Loucy (cell line): ENCODE measurements at regions not wholly inside any gene's neighbourhood (a gene's known extent, or its start where the extent isn't known, plus 50 kb on each side); places are given as distances from the start of the nearest gene placed in this dataset.

Source experiments
- EZH2phosphoT487 ChIP-seq: fragments of 200-600 bp; IDR thresholded peaks from 2 replicates; pipeline ENCODE4 v1.6.1; 2018; ENCODE audit warnings: antibody characterized with exemption, mild to moderate bottlenecking, moderate library complexity, borderline replicate concordance
- TF ChIP-seq, protein P1 (sequence below): fragments of 200-600 bp; sonication (generic); conservative IDR thresholded peaks from 2 replicates; pipeline ENCODE4 v1.5.1; 2014; ENCODE audit warnings: mild to moderate bottlenecking, antibody characterized with exemption, low read length

DNA sequence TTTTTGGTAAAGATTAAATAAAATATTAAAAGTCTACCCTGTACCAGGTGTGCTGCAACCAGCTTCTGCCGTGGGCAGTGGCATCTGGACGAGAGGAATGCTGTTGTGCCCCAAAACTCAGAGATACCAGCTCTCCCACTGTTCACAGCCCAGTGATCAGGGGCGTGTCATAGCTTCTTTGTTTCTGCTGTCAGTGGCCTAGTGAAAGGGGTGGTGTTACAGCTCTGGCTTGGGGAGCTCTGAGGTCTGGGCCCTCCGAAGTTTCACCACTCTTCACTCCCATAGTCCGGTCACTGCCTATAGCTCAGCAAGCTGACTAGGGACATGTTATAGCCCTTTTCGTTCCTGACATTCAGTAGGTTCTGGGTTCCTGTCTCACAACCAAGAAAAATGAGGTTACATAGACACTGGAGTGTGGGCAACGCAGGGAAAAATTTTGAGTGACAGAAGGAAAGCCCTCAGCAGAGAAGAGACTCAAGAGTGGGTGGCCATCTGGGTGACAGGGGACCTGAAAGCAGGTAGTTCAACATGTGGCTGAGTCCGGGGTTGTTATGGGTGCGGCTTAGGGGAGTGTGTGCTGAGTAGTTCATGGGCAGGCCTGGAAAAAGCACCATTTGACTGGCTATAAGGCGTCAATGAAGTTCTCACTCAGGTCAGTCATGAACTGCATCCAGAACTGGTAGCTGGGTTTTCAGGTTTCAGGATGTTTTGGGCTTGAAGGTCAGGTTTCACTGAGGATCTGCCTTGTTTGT is 1184.4 kb upstream of the PABPC4L start:
- TF ChIP-seq, protein P1, sequence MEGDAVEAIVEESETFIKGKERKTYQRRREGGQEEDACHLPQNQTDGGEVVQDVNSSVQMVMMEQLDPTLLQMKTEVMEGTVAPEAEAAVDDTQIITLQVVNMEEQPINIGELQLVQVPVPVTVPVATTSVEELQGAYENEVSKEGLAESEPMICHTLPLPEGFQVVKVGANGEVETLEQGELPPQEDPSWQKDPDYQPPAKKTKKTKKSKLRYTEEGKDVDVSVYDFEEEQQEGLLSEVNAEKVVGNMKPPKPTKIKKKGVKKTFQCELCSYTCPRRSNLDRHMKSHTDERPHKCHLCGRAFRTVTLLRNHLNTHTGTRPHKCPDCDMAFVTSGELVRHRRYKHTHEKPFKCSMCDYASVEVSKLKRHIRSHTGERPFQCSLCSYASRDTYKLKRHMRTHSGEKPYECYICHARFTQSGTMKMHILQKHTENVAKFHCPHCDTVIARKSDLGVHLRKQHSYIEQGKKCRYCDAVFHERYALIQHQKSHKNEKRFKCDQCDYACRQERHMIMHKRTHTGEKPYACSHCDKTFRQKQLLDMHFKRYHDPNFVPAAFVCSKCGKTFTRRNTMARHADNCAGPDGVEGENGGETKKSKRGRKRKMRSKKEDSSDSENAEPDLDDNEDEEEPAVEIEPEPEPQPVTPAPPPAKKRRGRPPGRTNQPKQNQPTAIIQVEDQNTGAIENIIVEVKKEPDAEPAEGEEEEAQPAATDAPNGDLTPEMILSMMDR = no peak
- TF ChIP-seq EZH2phosphoT487 = no peak
